HepG2 (cell line): ENCODE measurements at regions not wholly inside any gene's neighbourhood (a gene's known extent, or its start where the extent isn't known, plus 50 kb on each side); places are given as distances from the start of the nearest gene placed in this dataset.

ENCODE experiments used
- ATF7 ChIP-seq, 2 experiments: fragments of 450-650 bp in 1 of 2; sonication (generic) in 1 of 2; formaldehyde crosslinking in 1 of 2; IDR thresholded peaks; 2 replicates each; pipeline versions ENCODE4 v1.4.0 to v1.6.1; 2016 to 2020; ENCODE audit warnings: antibody characterized with exemption in 1 of 2, mild to moderate bottlenecking in 1 of 2, missing genetic modification reagents in 1 of 2
- CEBPB ChIP-seq: IDR thresholded peaks from 2 replicates; pipeline ENCODE4 v1.6.1; 2011; ENCODE audit warnings: low read depth, low read length, improper control_type of control experiment, borderline replicate concordance
- CREB3 ChIP-seq: sonication (generic); formaldehyde crosslinking; IDR thresholded peaks from 2 replicates; pipeline ENCODE4 v1.5.0; 2020; ENCODE audit warnings: missing genetic modification reagents
- ELK4 ChIP-seq: sonication (generic); formaldehyde crosslinking; IDR thresholded peaks from 2 replicates; pipeline ENCODE4 v1.9.0; 2021; ENCODE audit warnings: missing genetic modification reagents, borderline replicate concordance
- FOXM1 ChIP-seq: sonication (generic); formaldehyde crosslinking; IDR thresholded peaks from 2 replicates; pipeline ENCODE4 v1.5.0; 2020; ENCODE audit warnings: missing genetic modification reagents
- GATAD1 ChIP-seq: IDR thresholded peaks from 2 replicates; pipeline ENCODE4 v1.6.1; 2016; ENCODE audit warnings: missing genetic modification reagents, missing compliant biosample characterization
- GZF1 ChIP-seq: sonication (generic); formaldehyde crosslinking; IDR thresholded peaks from 2 replicates; pipeline ENCODE4 v1.5.1; 2020; ENCODE audit warnings: mild to moderate bottlenecking, missing genetic modification reagents
- RFXANK ChIP-seq: IDR thresholded peaks from 2 replicates; pipeline ENCODE4 v1.6.1; 2016
- RORA ChIP-seq: sonication (generic); formaldehyde crosslinking; IDR thresholded peaks from 2 replicates; pipeline ENCODE4 v1.5.0; 2020; ENCODE audit warnings: mild to moderate bottlenecking, missing genetic modification reagents, moderate library complexity
- RXRB ChIP-seq: IDR thresholded peaks from 2 replicates; pipeline ENCODE4 v1.6.1; 2016; ENCODE audit warnings: borderline replicate concordance, missing genetic modification reagents, missing compliant biosample characterization
- SNAI1 ChIP-seq: sonication (generic); formaldehyde crosslinking; IDR thresholded peaks from 2 replicates; pipeline ENCODE4 v1.5.0; 2020; ENCODE audit warnings: mild to moderate bottlenecking, missing genetic modification reagents, borderline replicate concordance
- SRF ChIP-seq: IDR thresholded peaks from 2 replicates; pipeline ENCODE4 v1.6.1; 2011; ENCODE audit warnings: mild to moderate bottlenecking, low read depth, low read length, moderate library complexity
- THAP11 ChIP-seq: IDR thresholded peaks from 2 replicates; pipeline ENCODE4 v1.6.1; 2016; ENCODE audit warnings: missing biosample characterization, missing genetic modification reagents
- THAP8 ChIP-seq: sonication (generic); formaldehyde crosslinking; IDR thresholded peaks from 2 replicates; pipeline ENCODE4 v1.5.1; 2020; ENCODE audit warnings: missing genetic modification reagents, mild to moderate bottlenecking, borderline replicate concordance
- ZFP41 ChIP-seq: sonication (generic); formaldehyde crosslinking; IDR thresholded peaks from 2 replicates; pipeline ENCODE4 v1.4.0; 2020; ENCODE audit warnings: mild to moderate bottlenecking, missing genetic modification reagents, borderline replicate concordance
- ZFYVE20 ChIP-seq: sonication (generic); formaldehyde crosslinking; IDR thresholded peaks from 2 replicates; pipeline ENCODE4 v1.8.0; 2023; ENCODE audit warnings: low read depth, mild to moderate bottlenecking, moderate library complexity, missing genetic modification reagents, borderline replicate concordance
- ZNF101 ChIP-seq: sonication (generic); formaldehyde crosslinking; IDR thresholded peaks from 2 replicates; pipeline ENCODE4 v1.4.0; 2020; ENCODE audit warnings: mild to moderate bottlenecking, low read depth, missing genetic modification reagents, borderline replicate concordance
- ZNF143 ChIP-seq: sonication (generic); formaldehyde crosslinking; IDR thresholded peaks from 2 replicates; pipeline ENCODE4 v1.4.0; 2020; ENCODE audit warnings: missing genetic modification reagents
- ZNF414 ChIP-seq: sonication (generic); formaldehyde crosslinking; IDR thresholded peaks from 2 replicates; pipeline ENCODE4 v1.5.0; 2020; ENCODE audit warnings: missing genetic modification reagents
- ZNF468 ChIP-seq: sonication (generic); formaldehyde crosslinking; IDR thresholded peaks from 2 replicates; pipeline ENCODE4 v1.8.0; 2022; ENCODE audit warnings: mild to moderate bottlenecking, moderate library complexity, missing genetic modification reagents
- ZNF687 ChIP-seq: sonication (generic); formaldehyde crosslinking; IDR thresholded peaks from 2 replicates; pipeline ENCODE4 v1.5.1; 2020; ENCODE audit warnings: mild to moderate bottlenecking, missing genetic modification reagents, moderate library complexity
- ZNF879 ChIP-seq: sonication (generic); formaldehyde crosslinking; IDR thresholded peaks from 2 replicates; pipeline ENCODE4 v1.8.1; 2023; ENCODE audit warnings: missing genetic modification reagents
- ZZZ3 ChIP-seq: sonication (generic); formaldehyde crosslinking; IDR thresholded peaks from 2 replicates; pipeline ENCODE4 v1.4.0; 2020; ENCODE audit warnings: missing genetic modification reagents, mild to moderate bottlenecking, borderline replicate concordance

GRCh38 chr16:72442385-72443158 is 270.6 kb upstream of the PMFBP1 start (continued):
- TF ChIP-seq ZNF101 (no peak), CEBPB (peak; percentile 61; the same call in 1 of the 2 replicates), RORA (CRISPR knock-in tag) (no peak), SRF (peak; percentile 86), ZNF879 (CRISPR knock-in tag) (no peak), RXRB (peak; percentile 86), ELK4 (CRISPR knock-in tag) (no peak), FOXM1 (CRISPR knock-in tag) (no peak), ATF7 (IDR thresholded peaks at IDR 0.05) (peak; percentile 25; the same call in 1 of the 2 replicates), ATF7 (CRISPR knock-in tag; IDR thresholded peaks at IDR 0.05) (no peak), ZFYVE20 (no peak), SNAI1 (CRISPR knock-in tag) (no peak), THAP8 (CRISPR knock-in tag) (no peak), CREB3 (CRISPR knock-in tag) (no peak), ZFP41 (no peak), GATAD1 (CRISPR knock-in tag) (0 out of 2 replicates have a peak, but pooled peaks have one; percentile 38), THAP11 (CRISPR knock-in tag) (0 out of 2 replicates have a peak, but pooled peaks have one; percentile 35), ZNF414 (CRISPR knock-in tag) (peak; percentile 36; the same call in 1 of the 2 replicates), ZNF468 (CRISPR knock-in tag) (no peak), ZNF143 (CRISPR knock-in tag) (no peak), GZF1 (CRISPR knock-in tag) (no peak), RFXANK (CRISPR knock-in tag) (no peak), ZZZ3 (CRISPR knock-in tag) (no peak), ZNF687 (CRISPR knock-in tag) (no peak)
